ENCODE measurements at regions not wholly inside any gene's neighbourhood (a gene's known extent, or its start where the extent isn't known, plus 50 kb on each side); places are given as distances from the start of the nearest gene placed in this dataset.

DNA sequence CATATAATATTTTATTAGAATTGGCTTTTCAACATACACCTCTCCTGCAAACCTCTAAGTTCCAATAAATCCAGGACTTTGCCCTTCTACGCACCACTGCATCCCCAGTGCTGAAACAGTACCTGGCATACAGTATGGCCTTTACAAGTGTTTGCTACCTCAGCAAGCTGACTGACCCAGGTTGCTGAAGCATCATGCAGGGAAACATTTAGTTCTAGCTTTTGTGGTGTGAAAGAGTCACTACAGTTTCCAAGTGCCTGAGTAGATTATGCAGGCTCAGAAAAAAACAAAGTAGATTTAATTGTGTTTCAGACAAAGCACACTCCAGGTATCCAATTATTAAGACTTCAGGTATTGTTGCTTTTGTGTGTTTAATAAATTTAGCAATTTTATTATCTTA lies 614.2 kb upstream of the NRSN1 start:
- TF ChIP-seq CTCF (conservative IDR thresholded peaks at IDR 0.05; ENCODE audit: low read depth, low read length) = no peak
- no peak for DNase-seq (ENCODE audit: low read depth)

GRCh38 chr6:23518294-23518693 lies 607.7 kb upstream of the NRSN1 start:
- DNase-seq (ENCODE audit: low read depth) = no peak
- no peak for TF ChIP-seq CTCF (conservative IDR thresholded peaks at IDR 0.05; ENCODE audit: low read depth, low read length)
- H3K4me3 ChIP-seq (ENCODE audit: low read depth, low read length) = no peak overlapping the region

More for the DNA sequence above, 614.2 kb upstream of the NRSN1 start:
- no peak overlapping the region for H3K4me3 ChIP-seq (ENCODE audit: low read depth, low read length)

DNA sequence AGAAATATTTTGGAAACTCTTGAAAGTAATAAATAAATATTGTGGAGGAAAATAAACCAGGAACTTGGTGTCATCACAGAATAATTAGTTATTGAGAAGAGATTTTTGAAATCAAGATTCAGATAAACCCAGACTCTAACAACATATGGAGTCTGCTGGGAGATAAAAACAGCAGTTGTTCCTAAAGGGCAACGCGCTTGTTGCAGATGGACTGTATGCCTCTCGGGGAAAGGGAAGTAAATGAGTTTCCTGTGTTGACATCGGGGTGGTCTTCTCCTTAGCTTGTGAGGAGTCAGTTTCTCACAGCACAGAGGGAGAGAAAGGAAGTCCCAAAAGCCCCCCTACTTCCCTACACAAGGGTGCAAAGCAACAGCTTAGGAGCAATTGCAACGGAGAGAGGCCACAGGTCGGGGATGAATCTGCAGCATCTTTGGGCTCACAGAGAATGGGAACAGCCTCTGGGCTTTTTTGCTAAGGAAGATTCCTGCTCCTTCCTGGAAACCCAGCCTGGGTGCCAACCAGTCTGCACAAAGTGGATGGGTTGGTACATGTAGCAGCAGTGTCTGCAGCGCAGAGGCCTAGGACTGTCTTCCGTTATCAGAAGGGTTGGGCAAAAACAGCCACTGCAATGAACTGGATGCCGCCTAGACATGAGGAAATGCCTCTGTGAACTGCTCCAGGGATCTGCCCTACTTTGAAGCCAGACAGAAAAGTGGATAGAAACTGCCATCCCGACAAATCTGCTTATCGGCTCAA lies 603.0 kb upstream of the NRSN1 start:
- no peak for DNase-seq (ENCODE audit: low read depth)
- no peak overlapping the region for H3K4me3 ChIP-seq (ENCODE audit: low read depth, low read length)
- TF ChIP-seq CTCF (conservative IDR thresholded peaks at IDR 0.05; ENCODE audit: low read depth, low read length) = no peak

- no peak for DNase-seq (ENCODE audit: low read depth)
- TF ChIP-seq CTCF (conservative IDR thresholded peaks at IDR 0.05; ENCODE audit: low read depth, low read length) = no peak
- H3K4me3 ChIP-seq (ENCODE audit: low read depth, low read length) = no peak overlapping the region
Observed at GRCh38 chr6:23523771-23524170, 602.2 kb upstream of the NRSN1 start.

DNA sequence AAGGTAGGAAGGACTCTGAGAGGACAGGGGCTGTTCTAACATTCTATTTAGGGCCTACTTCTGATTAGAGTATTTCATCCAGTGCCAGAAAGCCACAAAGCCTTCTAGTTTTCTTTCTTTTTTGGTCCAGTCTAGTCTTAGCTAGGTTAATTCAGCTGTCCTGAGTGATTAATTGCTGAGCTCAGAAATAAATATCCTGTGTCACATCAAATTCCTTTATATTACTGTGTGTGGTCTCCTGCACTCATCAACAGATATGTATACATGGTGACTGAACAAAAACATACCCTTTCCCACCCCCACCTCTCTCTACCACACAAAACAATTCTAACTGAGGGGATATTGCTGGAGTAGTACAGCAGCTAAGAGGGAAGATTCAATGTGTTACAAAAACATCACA lies 601.5 kb upstream of the NRSN1 start:
- H3K4me3 ChIP-seq (ENCODE audit: low read depth, low read length) = no peak overlapping the region
- no peak for DNase-seq (ENCODE audit: low read depth)
- TF ChIP-seq CTCF (conservative IDR thresholded peaks at IDR 0.05; ENCODE audit: low read depth, low read length) = no peak

GRCh38 chr6:23526526-23526925 lies 599.5 kb upstream of the NRSN1 start:
- no peak overlapping the region for H3K4me3 ChIP-seq (ENCODE audit: low read depth, low read length)
- peak; percentile 21 for DNase-seq (ENCODE audit: low read depth)
- TF ChIP-seq CTCF (conservative IDR thresholded peaks at IDR 0.05; ENCODE audit: low read depth, low read length) = no peak

DNA sequence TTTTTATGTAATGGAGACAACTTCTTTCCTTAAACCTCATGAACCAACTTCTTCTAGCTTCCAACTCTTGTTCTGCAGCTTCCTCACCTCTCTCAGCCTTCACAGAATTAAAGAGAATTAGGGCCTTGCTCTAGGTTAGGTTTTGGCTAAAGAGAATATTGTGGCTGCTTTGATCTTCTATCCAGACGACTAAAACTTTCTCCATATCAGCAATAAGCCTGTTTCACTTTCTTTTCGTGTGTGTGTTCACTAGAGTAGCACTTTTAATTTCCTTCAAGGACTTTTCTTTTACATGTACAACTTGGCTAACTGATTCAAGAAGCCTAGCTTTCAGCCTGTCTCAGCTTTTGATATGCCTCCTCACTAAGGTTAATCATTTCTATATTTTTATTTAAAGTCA lies 596.1 kb upstream of the NRSN1 start:
- TF ChIP-seq CTCF (conservative IDR thresholded peaks at IDR 0.05; ENCODE audit: low read depth, low read length) = no peak
- no peak overlapping the region for H3K4me3 ChIP-seq (ENCODE audit: low read depth, low read length)
- no peak for DNase-seq (ENCODE audit: low read depth)
